ENCODE measurements at regions not wholly inside any gene's neighbourhood (a gene's known extent, or its start where the extent isn't known, plus 50 kb on each side); places are given as distances from the start of the nearest gene placed in this dataset.
A peak's percentile ranks its signal among the peaks of the same experiment; 100 is the strongest.

- no peak overlapping the region for H3K4me3 ChIP-seq (ENCODE audit: control insufficient read depth, low read depth, low read length)
Measured at GRCh38 chr17:63070031-63070430, 104.0 kb downstream of the TANC2 start.

GRCh38 chr17:63071797-63072196, 105.8 kb downstream of the TANC2 start:
- DNase-seq (ENCODE audit: low read depth) = no peak
- TF ChIP-seq, protein P1, sequence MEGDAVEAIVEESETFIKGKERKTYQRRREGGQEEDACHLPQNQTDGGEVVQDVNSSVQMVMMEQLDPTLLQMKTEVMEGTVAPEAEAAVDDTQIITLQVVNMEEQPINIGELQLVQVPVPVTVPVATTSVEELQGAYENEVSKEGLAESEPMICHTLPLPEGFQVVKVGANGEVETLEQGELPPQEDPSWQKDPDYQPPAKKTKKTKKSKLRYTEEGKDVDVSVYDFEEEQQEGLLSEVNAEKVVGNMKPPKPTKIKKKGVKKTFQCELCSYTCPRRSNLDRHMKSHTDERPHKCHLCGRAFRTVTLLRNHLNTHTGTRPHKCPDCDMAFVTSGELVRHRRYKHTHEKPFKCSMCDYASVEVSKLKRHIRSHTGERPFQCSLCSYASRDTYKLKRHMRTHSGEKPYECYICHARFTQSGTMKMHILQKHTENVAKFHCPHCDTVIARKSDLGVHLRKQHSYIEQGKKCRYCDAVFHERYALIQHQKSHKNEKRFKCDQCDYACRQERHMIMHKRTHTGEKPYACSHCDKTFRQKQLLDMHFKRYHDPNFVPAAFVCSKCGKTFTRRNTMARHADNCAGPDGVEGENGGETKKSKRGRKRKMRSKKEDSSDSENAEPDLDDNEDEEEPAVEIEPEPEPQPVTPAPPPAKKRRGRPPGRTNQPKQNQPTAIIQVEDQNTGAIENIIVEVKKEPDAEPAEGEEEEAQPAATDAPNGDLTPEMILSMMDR (IDR thresholded peaks at IDR 0.05; ENCODE audit: control insufficient read depth, insufficient read depth, low read depth, low read length, missing control alignments) = no peak
- H3K4me3 ChIP-seq (ENCODE audit: control insufficient read depth, low read depth, low read length) = no peak overlapping the region

More at GRCh38 chr17:63070031-63070430, 104.0 kb downstream of the TANC2 start:
- DNase-seq (ENCODE audit: low read depth) = no peak
- TF ChIP-seq, protein P1 (IDR thresholded peaks at IDR 0.05; ENCODE audit: control insufficient read depth, insufficient read depth, low read depth, low read length, missing control alignments) = no peak

- TF ChIP-seq, protein P1 (IDR thresholded peaks at IDR 0.05; ENCODE audit: control insufficient read depth, insufficient read depth, low read depth, low read length, missing control alignments) = no peak
- no peak overlapping the region for H3K4me3 ChIP-seq (ENCODE audit: control insufficient read depth, low read depth, low read length)
- DNase-seq (ENCODE audit: low read depth) = no peak
Measured at GRCh38 chr17:63075969-63076368, 109.9 kb downstream of the TANC2 start.

- no peak for DNase-seq (ENCODE audit: low read depth)
- TF ChIP-seq, protein P1 (IDR thresholded peaks at IDR 0.05; ENCODE audit: control insufficient read depth, insufficient read depth, low read depth, low read length, missing control alignments) = no peak
Measured at GRCh38 chr17:63078707-63079106, 112.7 kb downstream of the TANC2 start.

GRCh38 chr17:63082273-63082861, 116.3 kb downstream of the TANC2 start:
- no peak overlapping the region for H3K4me3 ChIP-seq (ENCODE audit: control insufficient read depth, low read depth, low read length)
- TF ChIP-seq, protein P1 (IDR thresholded peaks at IDR 0.05; ENCODE audit: control insufficient read depth, insufficient read depth, low read depth, low read length, missing control alignments) = peak; percentile 36
- DNase-seq (ENCODE audit: low read depth) = peak; percentile 8

More at GRCh38 chr17:63078707-63079106, 112.7 kb downstream of the TANC2 start:
- H3K4me3 ChIP-seq (ENCODE audit: control insufficient read depth, low read depth, low read length) = no peak overlapping the region

- DNase-seq (ENCODE audit: low read depth) = no peak
- TF ChIP-seq, protein P1 (IDR thresholded peaks at IDR 0.05; ENCODE audit: control insufficient read depth, insufficient read depth, low read depth, low read length, missing control alignments) = no peak
- H3K4me3 ChIP-seq (ENCODE audit: control insufficient read depth, low read depth, low read length) = no peak overlapping the region
Measured at GRCh38 chr17:63082952-63083351, 116.9 kb downstream of the TANC2 start.

Data from AG09309 (cell line).